CD4-positive, alpha-beta T cell treated with Interferon alpha-2 for 1 hour (primary cell): ENCODE measurements at regions not wholly inside any gene's neighbourhood (a gene's known extent, or its start where the extent isn't known, plus 50 kb on each side); places are given as distances from the start of the nearest gene placed in this dataset.

Experiments used
- DNase-seq, 2 donors: peaks; one replicate each; pipeline ENCODE4 v3.0.0-alpha.2; 2020 to 2022

- no peak for DNase-seq
These were observed 52.0 kb upstream of the TANC2 start for GRCh38 chr17:62913991-62914570.

DNA sequence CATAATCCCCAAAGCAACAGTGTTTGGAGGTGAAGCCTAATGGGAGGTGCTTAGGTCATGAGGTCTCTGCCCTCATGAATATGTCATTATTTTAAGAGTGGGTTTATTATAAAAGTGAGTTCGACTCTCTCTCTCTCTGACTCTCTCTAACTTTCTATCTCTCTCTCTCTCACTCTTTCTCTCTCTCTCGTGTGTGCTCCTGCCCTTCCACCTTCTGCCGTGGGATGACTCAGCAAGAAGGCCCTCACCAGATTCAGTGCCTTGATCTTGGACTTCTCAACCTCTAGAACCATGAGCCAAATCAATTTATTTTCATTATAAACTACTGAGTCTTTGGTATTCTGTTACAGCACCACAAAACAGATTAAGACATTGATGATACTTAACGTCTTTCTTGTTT is 53.7 kb upstream of the TANC2 start:
- no peak for DNase-seq

GRCh38 chr17:62911114-62911513 is 54.9 kb upstream of the TANC2 start:
- no peak for DNase-seq

- DNase-seq, result no peak
These were observed 55.8 kb upstream of the TANC2 start for GRCh38 chr17:62910277-62910676.

- DNase-seq, result no peak
These were observed 58.1 kb upstream of the TANC2 start for GRCh38 chr17:62907961-62908360.

- DNase-seq, result no peak
These were observed 59.2 kb upstream of the TANC2 start for GRCh38 chr17:62906881-62907280.

- no peak for DNase-seq
These were observed 60.8 kb upstream of the TANC2 start for GRCh38 chr17:62905233-62905632.

- no peak for DNase-seq
These were observed 63.4 kb upstream of the TANC2 start for GRCh38 chr17:62902531-62903220.

GRCh38 chr17:62901544-62901943 is 64.5 kb upstream of the TANC2 start:
- DNase-seq, result no peak

DNA sequence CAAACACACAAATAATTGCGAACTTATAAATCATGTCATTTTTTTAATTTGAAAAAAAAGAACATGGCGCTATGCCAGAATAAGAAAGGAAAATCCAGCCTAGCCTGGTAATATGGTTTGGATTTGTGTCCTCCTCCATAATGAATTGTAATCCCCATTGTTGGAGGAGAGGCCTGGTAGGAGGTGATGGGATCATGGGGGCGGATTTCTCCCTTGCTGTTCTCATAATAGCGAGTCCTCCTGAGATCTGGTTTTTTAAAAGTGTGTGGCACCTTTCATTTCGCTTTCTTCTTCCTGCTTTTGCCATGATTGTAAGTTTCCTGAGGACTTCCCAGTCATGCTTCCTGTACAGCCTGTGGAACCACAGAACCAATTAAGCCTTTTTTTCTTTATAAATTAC is 65.9 kb upstream of the TANC2 start:
- DNase-seq, result no peak

DNA sequence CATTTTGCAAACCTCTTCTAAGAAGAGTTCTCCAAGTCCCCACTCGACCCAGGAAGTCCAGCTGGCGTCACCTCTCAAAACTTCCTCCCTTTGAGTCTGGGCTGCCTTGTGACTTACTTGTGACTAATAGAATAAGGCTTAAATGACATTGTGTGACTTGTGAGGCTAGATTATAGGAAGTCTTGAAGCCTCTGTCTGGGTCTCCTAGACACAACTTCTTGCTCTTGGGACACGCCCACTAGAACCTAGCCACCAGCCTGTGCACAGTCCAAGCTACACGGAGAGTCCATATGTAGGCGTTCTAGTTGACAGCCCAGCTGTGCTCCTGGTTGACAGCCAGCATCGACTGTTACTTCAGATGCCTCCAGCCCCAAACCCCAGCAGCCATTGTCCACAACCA is 66.7 kb upstream of the TANC2 start:
- peak in 1 of 2 donors; percentile 36 for DNase-seq

- no peak for DNase-seq
These were observed 67.7 kb upstream of the TANC2 start for GRCh38 chr17:62898239-62898864.

DNA sequence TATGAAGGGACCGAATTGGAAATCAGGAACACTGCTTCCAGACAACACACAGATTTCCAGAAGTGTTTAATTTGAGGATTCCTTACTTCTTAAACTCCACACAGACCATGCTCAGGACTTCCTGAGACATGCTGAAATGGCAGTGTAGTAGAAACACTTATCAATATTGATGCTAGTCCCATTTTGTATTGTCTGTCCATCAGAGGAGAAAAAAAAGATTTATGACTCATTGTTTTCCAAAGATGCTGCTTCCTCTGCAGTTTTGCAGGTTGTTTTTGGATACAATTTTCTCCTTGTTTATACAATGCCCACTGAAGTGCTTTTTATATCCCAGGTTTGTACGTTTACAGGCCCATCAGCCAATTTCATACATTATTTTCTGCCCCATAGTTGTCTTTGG is 68.3 kb upstream of the TANC2 start:
- no peak for DNase-seq

DNA sequence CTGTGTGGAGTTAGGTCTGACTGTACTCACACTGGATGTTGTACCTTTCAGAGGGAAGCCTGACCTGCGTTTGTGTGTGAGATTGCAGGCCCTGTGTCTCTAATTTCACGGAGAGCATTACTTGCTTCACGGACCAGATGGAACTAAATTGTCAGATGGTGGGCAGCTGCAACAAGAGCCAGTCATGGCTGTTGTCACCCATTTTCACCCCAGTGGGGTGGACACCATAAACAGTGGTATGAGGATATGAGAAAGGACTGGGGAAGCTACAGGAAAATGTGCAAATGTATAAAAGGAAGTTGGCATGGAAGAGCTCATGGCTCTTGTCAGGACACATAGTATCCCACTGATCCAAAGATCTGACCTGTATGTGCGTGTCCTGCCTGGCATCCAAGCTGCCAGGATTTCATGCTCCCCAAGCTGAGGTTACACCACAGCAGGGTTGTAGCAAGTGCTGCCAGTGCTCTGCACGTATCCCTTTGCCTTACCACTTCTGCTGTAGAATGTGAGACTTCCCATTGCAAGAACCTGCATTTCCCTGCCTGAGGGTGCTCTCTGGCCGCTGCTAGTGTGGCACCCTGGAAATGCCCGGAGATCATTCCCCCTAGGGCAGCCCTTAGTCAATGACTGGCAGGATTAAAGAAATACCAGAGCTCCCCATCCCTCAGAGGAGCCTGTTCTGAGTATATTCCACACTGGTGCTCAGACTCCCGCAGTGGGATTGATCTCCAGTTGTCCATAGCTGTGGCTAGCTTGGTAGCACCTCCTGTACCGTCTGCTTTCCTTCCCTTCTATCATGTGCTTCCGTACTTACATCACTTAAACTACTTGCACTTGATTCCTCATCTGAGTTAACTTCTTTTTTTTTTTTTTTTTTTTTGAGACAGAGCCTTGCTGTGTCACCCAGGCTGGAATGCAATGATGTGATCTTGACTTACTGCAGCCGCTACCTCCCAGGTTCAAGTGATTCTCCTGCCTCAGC is 70.4 kb upstream of the TANC2 start:
- no peak for DNase-seq

DNA sequence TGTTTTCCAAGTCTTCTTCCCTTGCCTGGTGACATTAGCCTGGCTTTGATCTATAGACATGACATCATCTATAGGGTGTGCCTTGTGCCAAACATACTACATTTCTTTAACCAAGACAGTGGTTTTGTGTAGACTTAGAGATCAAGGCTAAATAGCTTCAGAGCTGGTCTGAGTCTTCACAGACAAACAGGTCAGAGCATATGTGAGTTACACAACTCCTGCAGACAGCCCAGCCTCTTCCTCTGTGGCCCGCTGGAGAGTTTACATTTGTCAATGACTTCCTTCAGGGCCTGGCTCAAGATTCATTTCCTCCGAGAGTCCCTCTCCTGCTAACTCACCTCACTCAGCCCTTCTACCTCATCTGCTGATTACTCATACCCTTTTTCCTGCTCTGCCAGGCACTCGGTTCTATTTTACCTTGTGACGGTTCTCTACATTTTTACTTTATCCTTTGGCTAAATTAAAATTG is 73.1 kb upstream of the TANC2 start:
- DNase-seq, result peak; percentile 8 to 44

DNA sequence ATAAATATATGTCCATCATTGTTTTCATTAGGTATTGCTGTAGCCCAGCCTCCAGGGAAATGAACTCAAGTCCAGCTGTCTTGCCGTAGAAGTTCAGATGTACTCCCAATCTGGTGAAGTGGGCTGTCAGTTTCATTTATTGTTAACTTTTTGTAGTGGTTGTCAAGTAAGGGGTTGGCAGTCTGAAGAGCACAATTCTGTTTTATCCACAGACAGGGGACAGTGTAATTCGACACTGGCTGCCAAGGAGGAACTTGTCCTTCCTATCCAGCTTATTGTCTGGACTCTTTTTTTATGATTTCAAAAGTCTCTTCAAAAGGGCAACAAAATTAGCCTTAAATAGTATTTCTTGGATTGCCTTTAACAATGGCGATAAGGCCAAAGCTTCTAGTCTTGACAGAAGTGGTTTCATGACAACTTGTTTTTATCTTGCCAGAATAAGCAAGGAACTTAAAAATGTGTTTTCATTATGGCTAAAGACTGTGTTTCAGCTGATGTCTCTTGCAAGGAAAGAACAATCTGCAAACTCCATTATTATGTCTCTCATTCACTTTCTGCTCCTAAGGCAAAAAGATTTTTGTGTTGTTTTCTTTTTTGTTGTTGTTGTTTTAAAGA is 73.9 kb upstream of the TANC2 start:
- no peak for DNase-seq

- no peak for DNase-seq
These were observed 74.4 kb upstream of the TANC2 start for GRCh38 chr17:62891659-62892058.

GRCh38 chr17:62888765-62889164 is 77.3 kb upstream of the TANC2 start:
- DNase-seq, result no peak

DNA sequence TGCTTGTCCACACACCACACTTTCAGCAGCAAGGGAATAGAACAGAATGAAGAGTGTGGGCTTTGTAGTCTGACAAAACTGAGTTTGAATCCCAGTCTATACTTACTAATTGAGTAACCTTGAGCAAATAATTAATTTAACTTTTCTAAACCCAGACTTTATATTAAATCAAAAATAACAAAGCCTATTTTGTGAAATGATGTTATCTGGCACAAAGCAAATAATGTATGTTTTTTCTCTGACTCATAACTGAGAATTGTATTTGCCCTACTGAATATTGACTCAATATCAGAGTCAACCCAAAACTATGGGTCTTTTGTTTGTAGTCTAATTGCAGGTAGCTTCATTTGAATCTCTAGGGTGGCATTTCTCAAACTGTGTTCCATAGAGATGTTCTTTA is 77.9 kb upstream of the TANC2 start:
- DNase-seq, result no peak

DNA sequence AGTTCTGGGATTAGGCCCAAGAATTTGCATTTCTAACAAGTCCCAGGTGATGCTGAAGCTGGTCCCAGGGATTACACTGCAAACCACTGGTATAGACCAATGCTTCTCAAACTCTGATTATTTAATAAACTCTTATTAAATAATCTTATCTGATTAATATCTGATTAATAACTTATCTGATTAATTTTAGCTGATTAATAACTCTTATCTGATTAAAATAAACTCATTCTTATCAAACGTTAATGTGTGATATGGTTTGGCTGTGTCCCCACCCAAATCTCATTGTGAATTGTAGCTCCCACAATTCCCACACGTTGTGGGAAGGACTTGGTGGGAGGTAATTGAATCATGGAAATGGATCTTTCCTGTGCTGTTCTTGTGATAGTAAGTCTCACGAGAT is 78.6 kb upstream of the TANC2 start:
- DNase-seq, result no peak

DNA sequence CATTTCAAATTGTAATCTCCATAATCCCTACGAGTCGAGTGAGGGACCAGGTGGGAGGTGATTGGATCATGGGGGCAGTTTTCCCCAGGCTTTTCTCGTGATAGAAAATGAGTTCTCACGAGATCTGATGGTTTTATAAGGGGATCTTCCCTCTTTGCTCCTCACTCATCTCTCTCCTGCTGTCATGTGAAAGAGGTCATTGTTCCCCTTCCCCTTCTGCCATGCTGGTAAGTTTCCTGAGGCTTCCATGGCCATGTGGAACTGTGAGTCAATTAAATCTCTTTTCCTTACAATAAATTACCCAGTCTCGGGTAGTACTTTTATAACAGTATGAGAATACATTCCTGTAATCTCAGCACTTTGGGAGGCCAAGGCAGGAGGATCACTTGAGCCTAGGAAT is 76.7 kb upstream of the MARCHF10 start:
- DNase-seq, result no peak

DNA sequence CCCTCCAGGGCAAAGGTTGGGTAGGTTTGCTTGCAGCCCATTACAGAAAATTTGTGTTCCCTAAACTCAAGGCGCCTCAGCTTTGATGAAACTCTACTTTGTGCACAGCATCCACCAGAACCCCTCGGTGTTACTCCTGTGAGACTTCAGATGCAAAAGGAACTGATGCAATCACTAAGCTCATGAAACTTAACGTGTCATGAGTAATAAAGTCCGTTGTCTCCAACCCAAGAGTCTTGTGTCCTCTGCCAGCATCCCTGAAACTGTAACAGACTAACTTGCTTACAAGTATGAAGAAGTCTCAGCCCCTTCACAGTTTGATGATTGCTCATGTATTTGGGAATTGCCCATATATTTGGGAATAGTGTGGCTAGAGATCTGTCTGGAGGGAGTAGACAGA is 74.8 kb upstream of the MARCHF10 start:
- DNase-seq, result no peak

- DNase-seq, result peak in 1 of 2 donors; percentile 45
These were observed 74.2 kb upstream of the MARCHF10 start for GRCh38 chr17:62882284-62882683.
